GM12864 (cell line): ENCODE measurements at regions not wholly inside any gene's neighbourhood (a gene's known extent, or its start where the extent isn't known, plus 50 kb on each side); places are given as distances from the start of the nearest gene placed in this dataset.

ENCODE experiments used
- DNase-seq: peaks from one replicate; pipeline ENCODE4 v3.0.0-alpha.2; 2011; ENCODE audit warnings: low read depth
- H3K4me3 ChIP-seq: 2 replicates; pipeline ENCODE4 v1.5.1; 2011; ENCODE audit warnings: mild to moderate bottlenecking, low read depth, low read length, control low read depth
- CTCF ChIP-seq: IDR thresholded peaks from 2 replicates; pipeline ENCODE4 v1.5.1; 2011; ENCODE audit warnings: low read depth, mild to moderate bottlenecking, moderate library complexity, low read length, control low read depth, inconsistent platforms; ENCODE audit errors: missing control alignments

DNA sequence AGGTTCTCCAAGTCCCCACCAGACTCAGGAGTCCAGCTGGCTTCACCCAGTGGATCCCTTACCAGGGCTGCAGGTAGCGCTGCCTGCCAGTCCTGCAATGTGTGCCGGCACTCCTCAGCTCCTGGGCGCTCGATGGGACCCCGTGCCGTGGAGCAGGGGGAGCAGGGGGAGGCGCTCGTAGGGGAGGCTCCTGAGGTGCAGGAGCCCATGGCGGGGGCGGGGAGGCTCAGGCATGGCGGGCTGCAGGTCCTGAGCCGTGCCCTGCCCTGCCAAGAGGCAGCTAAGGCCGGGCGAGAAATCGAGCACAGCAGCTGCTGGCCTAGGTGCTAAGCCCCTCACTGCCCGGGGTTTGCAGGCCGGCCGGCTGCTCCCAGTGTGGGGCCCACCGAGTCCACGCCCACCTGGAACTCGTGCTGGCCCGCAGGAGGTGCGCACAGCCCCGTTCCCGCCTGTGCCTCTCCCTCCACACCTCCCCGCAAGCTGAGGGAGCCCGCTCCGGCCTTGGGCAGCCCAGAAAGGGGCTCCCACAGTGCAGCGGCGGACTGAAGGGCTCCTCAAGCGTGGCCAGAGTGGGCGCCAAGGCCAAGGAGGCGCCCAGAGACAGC is 792.9 kb upstream of the CCDC179 start:
- no peak for DNase-seq
- no peak for TF ChIP-seq CTCF
- no peak overlapping the region for H3K4me3 ChIP-seq

GRCh38 chr11:23668324-23668723 is 808.0 kb upstream of the CCDC179 start:
- no peak overlapping the region for H3K4me3 ChIP-seq
- TF ChIP-seq CTCF: no peak
- no peak for DNase-seq

- no peak for TF ChIP-seq CTCF
- no peak for DNase-seq
- no peak overlapping the region for H3K4me3 ChIP-seq
Observed at GRCh38 chr11:23673366-23673765, 813.1 kb upstream of the CCDC179 start.

DNA sequence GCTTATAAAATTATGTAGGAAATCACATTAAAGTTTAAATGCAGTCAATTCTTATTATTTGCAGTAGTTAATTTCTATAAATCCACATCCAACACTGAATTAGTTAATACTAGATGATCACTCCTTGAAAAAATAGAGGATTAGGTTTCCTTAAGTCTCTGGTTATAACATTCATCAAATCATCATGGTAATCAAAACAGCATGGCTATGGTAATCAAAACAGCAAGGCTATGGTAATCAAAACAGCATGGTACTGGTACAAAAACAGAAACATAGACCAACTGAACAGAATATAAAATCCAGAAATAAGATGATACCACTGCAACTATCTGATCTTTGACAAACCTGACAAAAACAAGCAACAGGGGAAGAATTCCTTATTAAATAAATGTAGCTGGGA is 814.6 kb upstream of the CCDC179 start:
- DNase-seq: no peak
- no peak for TF ChIP-seq CTCF
- H3K4me3 ChIP-seq: no peak overlapping the region

DNA sequence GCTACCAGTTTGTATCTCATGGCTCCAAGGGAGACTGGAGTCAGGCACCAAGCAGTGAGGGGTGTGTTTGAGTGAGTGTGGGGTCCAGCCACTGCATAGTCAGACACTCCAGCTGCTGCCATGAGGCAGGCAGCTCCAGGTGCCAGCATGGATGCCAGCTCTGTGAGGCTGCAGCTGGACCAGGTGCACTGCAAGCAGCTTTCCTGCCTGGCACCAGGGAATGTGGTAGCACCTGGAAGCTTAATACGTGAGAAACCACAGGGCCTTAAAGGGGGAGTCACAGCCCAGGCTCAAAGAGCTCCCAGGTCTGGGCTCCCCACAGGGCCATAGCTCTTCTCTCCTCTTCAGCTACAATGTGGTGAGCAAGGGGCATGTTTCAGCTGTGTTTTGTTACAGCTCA is 817.8 kb upstream of the LUZP2 start:
- TF ChIP-seq CTCF: no peak
- no peak for DNase-seq
- H3K4me3 ChIP-seq: no peak overlapping the region

DNA sequence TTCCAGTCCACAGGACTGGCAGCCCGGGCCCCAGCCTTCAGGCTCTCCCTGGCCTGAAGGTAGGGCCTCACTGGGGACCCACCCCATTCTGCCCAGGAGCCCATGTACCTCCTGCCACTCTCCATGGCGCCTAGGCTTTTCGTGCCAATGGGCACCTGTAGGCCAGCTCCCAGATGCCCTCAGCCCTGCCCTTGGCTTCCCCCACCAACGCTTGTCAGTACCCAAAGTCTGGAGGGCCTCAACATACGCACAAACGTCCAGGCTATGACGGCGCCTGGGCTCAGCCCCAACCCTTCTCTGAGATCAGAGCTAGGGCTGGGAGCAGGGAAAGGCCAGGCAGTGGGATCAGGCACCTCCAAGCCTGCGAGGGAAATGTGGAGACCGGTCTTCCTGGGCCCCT is 816.9 kb upstream of the LUZP2 start:
- no peak overlapping the region for H3K4me3 ChIP-seq
- no peak for DNase-seq
- TF ChIP-seq CTCF: no peak

GRCh38 chr11:23680488-23681230 is 816.2 kb upstream of the LUZP2 start:
- no peak for TF ChIP-seq CTCF
- DNase-seq: no peak
- no peak overlapping the region for H3K4me3 ChIP-seq
